ENCODE measurements at regions not wholly inside any gene's neighbourhood (a gene's known extent, or its start where the extent isn't known, plus 50 kb on each side); places are given as distances from the start of the nearest gene placed in this dataset.

GRCh38 chr3:187616307-187616972 lies 53.8 kb downstream of the SST start:
- TF ChIP-seq ZNF274 (IDR thresholded peaks at IDR 0.05; ENCODE audit: low read depth, low read length) (no peak), YY1 (IDR thresholded peaks at IDR 0.05; ENCODE audit: insufficient read depth, insufficient read length) (no peak), SUZ12 (IDR thresholded peaks at IDR 0.05; ENCODE audit: extremely low read depth, insufficient read depth, insufficient read length) (no peak)

Measured in NT2/D1 (cell line).